Breast epithelium (tissue), 3 donors: ENCODE measurements at regions not wholly inside any gene's neighbourhood (a gene's known extent, or its start where the extent isn't known, plus 50 kb on each side); places are given as distances from the start of the nearest gene placed in this dataset.

Experiments used
- POLR2A ChIP-seq: fragments of 450-650 bp; IDR thresholded peaks from one replicate; pipeline ENCODE4 v1.6.1; 2016; ENCODE audit warnings: antibody characterized with exemption, mild to moderate bottlenecking, moderate library complexity
- POLR2AphosphoS5 ChIP-seq, 3 donors: sonication (generic); formaldehyde crosslinking; IDR thresholded peaks; one replicate each; pipeline ENCODE4 v1.6.1; 2017; ENCODE audit warnings: antibody characterized with exemption in 3 of 3
- TF ChIP-seq, protein P1 (sequence below), 3 donors: fragments of 450-650 bp; IDR thresholded peaks; one replicate each; pipeline ENCODE4 v1.5.1; 2016 to 2017; ENCODE audit warnings: antibody characterized with exemption in 3 of 3, mild to moderate bottlenecking in 3 of 3, moderate library complexity in 3 of 3

DNA sequence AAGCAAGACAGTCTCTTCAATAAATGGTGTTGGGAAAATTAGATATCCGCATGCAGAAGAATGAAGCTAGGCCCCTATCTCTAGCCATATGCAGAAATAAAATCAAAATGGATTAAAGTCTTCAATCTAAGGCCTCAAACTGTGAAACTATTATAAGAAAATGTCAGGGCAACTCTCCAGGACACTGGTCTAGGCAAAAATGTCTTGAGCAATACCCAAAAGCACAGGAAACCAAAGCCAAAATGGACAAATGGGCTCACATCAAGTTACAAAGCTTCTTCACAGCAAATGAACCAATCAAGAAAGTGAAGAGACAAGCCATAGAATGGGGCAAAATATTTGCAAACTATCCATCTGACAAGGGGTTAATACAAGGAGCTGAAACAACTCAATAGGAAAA is 338.8 kb downstream of the NNT start:
- TF ChIP-seq POLR2AphosphoS5 (IDR thresholded peaks at IDR 0.05), result no peak
- TF ChIP-seq, protein P1, sequence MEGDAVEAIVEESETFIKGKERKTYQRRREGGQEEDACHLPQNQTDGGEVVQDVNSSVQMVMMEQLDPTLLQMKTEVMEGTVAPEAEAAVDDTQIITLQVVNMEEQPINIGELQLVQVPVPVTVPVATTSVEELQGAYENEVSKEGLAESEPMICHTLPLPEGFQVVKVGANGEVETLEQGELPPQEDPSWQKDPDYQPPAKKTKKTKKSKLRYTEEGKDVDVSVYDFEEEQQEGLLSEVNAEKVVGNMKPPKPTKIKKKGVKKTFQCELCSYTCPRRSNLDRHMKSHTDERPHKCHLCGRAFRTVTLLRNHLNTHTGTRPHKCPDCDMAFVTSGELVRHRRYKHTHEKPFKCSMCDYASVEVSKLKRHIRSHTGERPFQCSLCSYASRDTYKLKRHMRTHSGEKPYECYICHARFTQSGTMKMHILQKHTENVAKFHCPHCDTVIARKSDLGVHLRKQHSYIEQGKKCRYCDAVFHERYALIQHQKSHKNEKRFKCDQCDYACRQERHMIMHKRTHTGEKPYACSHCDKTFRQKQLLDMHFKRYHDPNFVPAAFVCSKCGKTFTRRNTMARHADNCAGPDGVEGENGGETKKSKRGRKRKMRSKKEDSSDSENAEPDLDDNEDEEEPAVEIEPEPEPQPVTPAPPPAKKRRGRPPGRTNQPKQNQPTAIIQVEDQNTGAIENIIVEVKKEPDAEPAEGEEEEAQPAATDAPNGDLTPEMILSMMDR (IDR thresholded peaks at IDR 0.05), result no peak
- TF ChIP-seq POLR2A, result no peak
